GM04503 (cell line): ENCODE measurements at regions not wholly inside any gene's neighbourhood (a gene's known extent, or its start where the extent isn't known, plus 50 kb on each side); places are given as distances from the start of the nearest gene placed in this dataset.

Source experiments
- DNase-seq: peaks from one replicate; pipeline ENCODE4 v3.0.0-alpha.2; 2012; ENCODE audit warnings: low read depth

DNA sequence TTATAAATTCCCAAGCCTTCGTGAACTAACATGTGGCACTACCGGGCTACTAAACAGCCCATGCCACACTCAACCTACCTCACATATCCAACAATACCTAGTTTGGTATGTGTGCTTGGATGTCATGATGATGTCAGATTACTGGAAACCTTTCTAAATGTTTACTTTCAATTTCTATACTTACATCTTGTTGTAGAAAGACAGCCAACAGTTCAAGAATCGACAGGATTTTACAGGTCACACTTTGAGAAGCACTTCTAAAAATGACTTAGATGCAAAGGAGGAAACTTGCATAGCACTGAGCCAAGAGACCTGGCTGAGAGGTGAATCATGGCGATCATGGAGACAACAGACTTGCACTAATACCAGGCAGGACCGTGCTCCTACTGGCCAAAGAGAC, 209.9 kb downstream of the COL4A1 start:
- no peak for DNase-seq

DNA sequence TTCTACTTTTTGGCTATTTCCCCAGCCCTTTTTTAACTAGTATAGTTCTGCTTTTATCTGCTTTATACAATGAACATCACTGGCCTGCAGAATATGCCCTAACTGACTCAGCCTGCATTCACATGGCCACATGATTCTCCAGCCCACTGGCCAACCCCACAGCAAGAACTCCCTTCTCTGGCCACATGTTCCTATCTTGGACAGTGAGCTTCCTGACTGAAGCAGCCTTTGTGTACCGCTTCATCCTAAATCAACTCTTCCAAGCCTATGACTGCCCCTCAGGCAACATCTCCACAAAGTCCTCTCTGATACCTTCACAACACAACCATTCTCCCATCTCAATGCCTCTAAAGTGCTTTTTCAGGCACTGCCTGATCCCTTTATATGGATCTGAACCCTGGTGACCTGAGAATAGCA, 214.1 kb downstream of the COL4A1 start:
- DNase-seq = no peak

DNA sequence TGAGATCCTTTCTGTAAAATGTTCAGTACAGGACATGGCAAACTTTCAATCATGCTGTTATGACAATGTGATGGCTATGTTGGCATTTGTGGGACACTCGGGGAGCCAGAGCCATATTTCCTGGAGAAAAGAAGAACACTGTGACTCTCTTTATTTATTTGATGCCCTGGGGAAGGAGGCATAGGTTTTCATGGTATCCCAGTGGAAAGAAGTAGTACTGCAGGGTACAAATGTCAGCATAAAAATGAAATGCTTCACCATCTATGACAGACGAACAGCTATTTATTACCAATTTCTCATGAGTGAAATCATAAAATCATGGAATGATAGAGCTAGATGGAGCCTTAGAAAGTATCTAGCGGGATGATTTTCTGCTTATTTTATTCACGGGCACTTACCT, 217.1 kb downstream of the COL4A1 start:
- no peak for DNase-seq

DNA sequence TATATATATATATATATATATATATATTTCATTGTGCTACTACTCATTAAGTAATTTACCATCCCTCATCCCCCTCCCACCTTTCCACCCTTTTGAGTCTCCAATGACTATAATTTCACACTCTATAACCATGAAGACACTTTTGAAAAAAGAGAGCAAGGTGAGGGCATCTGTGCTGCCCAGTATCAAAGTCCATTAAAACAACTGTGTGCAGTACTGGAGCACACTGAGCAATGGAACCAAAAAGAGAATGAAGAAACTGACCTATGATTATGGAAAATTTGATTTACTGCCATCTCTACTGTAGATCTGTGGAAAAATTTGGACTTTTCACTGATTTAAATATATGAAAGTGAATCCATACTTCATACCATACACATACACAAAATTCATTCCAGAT, 217.9 kb downstream of the COL4A1 start:
- no peak for DNase-seq

DNA sequence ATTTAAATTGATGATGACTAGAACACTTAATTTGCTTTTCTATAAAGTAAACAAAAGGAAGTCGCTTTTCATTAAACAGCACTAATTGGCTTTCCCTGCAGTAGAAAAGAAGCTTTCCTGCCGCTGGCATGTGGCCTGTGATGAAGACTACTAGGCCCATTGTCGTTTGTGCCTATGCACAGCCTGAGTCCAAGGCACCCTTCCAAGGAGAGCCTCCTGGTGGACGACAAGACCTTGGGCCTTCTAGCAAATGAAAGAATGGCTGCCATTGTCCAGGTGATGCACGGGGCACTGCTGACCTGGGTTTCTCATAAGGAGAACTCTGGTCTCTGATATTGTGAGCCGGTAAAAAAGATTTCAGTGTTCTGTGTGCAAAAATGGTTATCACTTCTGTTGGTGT, 233.0 kb downstream of the COL4A1 start:
- no peak for DNase-seq

DNA sequence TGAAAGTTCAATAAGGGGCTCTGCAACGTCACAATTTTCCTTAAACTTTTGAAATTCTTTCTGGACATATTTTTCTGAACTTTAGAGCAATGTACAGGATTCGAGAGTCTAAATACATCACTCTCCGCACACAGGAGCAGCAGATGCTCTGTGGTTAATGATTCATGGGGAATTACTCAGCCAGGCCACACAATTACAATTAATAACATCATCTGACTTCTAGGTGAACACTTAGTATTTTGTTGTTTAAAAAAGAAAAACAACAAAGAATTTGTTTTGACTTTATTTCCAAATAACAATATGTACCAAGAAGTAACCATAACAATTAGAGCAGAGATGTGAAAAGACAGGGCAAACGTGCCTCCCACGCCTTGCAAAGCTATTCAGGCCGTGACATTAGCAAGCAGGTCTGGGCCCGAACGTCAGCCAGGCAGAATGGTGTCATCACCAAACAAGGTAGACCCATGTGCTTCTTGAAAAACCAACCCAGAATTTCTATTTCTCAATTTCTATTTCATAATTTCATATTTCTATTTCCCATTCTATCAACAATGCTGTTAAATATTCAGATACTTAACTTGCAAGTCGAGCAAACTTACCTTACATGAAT, 236.3 kb downstream of the COL4A1 start:
- no peak for DNase-seq

DNA sequence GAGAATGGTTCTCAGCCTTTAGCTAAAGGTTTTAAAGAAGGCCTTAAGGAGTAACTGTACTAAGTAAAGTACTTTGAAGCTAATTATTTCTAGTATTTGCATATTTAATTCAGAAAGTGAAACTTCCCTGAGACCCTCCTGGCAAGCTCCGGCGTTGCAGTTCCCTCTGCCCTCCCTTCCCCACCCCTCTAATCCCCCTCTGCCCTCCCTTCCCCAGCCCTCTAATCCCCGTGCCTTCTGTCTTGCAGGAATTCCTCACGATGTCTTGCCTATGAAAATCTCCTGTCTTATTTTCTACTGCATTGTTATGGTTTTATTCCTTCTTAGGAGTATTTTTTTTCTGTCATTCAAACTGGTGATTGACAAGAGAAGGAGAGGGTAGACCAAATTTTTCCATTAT, 236.9 kb downstream of the COL4A1 start:
- DNase-seq = no peak

DNA sequence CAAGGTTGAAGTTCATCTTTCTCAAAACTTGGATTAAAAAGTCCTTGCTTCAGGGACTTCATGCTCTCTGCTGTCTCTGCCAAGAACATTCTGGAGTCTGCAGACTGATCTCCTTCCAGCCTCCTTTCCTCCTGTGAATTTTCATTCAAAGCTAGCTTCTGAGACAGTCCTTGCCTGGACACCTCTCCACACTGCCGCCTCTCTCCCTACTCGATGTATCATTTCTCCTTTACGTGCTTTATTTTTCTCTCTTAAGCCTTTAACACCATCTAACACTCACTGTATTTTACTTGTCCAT, 238.8 kb downstream of the COL4A1 start:
- DNase-seq = no peak

DNA sequence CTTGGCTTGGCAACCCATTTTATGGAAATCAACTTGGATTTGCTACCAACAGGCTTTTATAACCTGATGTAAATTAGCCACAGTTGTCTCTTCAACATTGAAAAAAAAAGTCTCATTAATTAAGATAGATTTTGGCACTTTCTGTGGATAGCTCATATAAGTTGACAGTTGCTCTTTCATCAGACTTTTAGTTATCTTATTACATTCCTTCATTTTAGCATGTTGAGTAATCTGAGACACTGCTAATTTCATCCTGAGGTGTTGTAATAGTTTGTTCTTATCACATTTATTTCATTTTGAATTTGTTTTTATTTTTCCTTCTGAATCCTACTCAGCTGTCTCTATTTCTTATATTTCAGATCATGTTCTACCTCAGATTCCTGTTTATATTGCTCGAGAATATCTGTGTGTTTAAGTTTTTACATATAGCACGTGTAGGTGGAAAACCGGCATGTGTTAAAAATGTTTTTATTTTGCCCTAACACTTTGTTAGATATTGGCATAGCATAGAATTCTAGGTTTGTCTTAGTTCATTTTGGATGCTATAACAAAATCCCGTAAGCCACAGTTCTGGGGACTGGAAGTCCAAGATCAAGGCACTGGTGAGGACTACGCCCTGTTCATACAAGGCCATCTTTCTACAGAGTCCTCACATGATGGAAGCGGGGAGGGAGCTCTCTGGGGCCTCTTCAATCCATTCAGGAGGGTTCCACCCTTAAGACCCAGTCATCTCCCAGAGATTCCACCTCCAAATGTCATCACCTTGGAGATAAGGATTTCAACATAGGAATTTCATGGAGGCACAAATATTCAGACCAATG, 239.4 kb downstream of the COL4A1 start:
- no peak for DNase-seq

DNA sequence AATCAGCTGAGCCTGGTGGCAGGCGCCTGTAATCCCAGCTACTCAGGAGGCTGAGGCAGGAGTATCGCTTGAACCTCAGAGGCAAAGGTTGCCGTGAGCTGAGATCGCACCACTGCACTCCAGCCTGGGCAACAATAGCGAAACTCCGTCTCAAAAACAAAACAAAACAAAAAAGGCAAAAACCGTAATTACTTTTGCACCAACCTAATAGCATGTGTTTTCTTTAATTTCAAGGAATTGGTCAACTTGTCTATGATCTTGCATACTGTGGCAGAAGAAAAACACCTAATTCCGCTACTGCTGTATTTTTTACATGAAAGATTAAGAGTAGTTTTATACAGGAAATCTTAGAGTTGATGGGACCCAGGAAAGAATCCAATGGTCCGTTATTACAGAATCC, 241.2 kb downstream of the COL4A1 start:
- no peak for DNase-seq

DNA sequence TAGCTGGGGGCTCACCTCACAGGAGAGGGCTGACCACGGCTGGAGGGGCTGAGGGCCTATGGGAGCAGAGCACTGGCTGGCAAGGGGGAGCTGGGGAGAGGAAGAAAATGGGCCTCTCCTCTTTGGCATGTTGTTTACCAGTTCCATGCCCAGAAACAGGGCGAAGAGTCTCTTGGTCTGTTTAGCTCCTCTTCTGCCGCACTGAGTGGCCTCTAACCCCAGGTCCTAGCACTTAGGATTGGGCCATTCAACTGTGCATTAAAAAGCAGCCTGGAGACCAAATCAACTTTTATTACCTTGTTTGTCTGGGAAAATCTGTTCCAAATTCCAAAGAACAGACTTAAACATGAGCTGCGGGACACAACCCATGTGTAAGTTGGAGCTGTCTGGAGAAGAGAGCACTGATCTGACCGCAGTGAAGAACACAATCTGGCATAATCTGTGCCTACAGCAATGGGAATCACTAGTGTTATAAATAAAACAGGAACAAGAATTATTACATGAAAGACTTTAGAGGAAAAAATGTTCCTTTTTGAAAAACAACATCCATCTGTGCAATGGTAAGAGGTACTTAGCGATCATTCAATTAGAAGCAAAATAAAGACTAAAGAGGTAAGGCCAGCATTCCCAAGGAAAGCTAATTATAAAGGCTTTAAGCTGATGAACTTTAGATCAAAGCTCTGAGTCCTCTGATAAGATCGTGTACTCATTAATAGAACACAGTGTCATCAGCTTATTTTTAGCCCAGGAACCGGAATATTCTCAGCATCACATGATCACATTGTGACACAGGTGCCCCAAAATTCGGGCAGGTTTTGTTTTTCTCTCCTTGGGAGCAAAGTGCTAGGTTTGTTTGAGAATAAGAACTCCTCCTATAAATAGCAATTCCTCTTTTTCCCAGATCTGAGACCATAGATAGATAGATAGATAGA, 243.2 kb downstream of the COL4A1 start:
- DNase-seq = no peak

DNA sequence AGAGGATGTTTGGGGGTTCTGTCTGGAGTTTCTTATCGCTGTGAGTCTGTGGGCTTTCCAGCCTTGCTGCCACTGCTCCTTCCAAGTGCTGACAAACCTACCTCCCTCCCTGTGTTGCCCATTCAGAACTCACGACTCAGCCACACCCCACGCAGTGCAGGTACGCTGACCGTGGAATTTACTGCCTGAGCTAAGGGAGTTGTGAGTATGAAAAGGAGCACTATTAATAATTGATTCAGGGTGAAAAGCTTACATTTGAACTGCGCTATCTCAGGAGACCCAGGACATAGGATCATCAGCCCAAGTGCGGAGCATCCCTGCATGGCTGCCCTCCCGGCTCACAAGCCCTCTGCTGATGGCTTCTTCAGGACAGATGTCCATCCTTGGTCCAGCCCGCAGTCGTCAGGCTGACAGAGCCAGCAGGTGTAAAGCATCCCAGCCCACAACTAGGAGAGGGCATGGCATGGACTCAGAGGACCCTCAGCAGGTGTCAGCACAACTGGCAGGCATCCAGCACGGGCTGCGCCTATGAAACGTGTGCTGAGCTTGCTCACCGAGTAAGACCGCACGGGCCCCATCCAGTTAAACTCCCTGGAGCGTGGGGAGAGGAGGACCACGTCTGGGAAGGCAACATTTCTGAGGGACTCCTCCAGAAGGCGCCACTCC, 244.0 kb downstream of the COL4A1 start:
- DNase-seq = no peak

DNA sequence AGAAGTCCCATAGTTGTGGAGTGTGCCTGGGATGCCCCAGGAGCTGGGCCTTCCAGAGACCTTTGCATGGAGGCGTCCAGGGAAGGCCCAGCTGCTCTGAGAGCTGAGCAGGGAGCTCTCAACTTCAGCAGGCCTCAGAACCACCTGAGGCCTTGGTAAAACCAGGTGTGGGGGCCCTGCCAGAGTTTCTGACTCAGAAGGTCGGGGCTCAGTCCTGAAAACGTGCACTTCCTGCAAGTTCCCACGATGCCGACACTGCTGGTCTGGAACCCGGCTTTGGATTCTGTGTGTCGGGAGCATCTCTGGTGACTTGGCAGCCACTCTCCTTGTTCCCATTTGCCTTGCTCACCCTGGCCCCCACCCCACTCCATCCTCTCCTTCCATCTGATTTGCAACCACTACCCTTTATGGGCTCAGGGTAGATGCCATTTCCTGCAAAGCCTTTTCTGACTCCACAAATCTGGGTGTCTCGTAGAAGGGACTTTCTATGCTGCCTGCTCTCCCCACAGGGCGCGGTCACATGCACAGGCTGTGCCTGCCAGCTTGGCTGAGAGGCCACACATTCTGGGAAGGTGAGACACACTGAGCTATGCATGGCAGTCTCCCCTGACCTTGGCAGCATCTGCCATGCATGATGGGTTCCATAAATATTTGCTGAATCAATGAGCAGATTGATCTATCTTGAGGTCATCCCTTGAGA, 244.7 kb downstream of the COL4A1 start:
- DNase-seq = no peak

DNA sequence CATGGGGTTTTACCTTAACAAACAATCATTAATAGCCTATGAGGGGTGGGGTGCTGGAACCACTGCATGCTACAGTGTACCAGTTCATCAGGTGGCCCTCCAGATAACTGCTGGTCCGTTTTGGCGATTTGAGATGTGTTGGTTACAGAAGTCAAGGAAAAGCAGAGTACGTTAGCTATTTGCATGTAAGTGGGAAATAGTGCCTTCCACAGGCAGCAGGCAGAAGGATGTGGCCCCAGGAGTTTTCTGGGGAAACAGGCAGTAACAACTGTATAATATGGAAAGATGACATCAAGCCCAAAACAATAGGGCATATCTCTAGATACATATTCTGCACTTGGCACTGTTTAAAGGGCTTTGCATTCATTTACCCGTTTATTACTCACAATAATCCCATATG, 245.7 kb downstream of the COL4A1 start:
- no peak for DNase-seq

DNA sequence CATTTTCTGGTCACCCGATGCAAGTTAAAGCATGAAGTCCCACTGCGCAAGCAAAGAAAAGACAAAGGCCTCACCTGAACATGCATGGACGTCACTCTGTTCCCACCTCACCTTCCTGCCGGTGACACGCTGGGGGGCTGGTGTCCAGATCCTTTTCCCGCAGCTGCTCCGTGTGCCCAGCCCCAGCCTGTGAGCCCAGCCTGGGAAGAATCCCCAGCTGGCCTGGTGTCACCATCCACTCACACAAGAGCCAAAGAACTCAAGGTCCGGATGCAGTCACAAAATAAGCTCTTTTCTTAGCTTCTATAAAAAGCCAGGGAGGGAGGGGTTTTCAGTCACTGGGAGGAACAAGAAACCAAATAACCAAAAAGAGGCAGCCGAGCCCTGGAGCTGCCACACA, 249.9 kb downstream of the COL4A1 start:
- DNase-seq = no peak

DNA sequence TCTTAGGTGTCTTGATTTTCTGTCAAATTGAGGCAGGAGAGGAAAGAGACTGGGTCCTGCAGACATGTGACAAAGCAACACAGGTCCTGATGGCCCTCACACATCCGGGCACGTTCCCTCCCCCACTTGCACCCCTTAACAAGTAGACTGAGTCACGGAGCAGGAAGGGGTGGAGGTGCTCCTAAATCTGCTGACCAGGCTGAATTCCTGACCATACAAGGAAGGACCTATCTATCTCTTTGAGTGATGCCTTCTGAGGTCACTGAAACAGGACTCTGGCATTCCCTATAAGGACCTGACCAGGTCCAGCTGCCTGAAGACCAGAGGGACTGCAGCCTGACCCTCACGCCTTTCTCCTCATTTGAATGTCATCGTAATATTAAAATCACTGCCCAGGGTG, 250.3 kb downstream of the COL4A1 start:
- no peak for DNase-seq

DNA sequence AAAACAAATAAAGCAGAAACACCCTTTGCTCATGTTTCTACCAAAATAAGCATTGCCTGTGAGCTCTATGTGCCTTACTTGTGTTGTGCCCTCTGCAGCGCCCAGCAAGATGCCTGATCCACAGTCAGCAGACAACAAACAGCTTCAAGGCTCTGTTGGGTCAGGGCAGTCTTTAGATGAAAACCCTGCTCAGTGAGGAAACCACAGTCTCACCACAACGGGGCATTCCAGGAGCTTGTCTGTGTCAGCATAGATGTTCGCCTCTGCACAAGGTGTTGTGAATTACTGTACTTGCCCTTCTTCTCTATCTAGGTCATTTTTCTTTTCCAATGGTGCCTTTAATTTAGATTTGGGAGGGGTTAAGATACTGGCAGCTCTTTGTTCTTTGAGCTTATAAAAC, 251.9 kb downstream of the COL4A1 start:
- no peak for DNase-seq

DNA sequence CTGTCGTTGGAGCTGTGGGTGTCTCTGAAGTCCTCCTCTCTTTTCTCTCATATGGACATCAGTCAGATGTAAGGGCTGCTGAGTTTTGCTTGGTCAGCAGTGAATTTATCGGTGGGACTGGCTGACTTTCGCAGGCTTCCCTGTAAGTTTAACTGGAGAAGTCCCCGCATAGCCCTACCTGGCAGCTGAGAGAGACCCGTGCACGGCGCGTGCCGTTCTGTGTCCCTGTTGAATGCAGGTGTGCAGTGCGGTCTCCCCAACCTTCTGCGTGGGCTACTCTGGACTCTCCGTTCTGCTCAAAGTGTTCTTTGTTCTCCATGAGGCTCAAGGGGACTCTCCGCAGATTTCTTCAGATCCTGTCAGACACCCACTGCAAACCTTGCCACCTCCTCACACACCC, 252.9 kb downstream of the COL4A1 start:
- no peak for DNase-seq

DNA sequence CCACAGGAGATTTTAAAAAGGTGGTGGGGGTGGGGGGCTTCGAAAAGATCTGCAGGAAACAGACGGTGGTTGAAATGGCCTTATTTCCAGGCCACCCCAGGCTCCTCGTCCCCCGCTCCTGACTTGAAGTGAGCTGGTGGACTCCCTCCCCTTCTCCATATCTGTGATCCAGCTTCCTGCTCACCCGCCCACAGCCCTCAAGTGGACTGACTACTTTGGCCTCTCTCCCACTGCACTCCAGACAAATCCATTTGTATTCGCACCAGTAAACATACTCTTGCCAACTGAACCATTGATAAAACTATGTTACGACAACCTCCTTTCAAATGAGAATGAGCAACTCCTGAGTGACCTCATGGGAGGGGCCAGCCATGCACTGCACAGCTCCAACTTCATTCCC, 259.5 kb downstream of the COL4A1 start:
- no peak for DNase-seq

DNA sequence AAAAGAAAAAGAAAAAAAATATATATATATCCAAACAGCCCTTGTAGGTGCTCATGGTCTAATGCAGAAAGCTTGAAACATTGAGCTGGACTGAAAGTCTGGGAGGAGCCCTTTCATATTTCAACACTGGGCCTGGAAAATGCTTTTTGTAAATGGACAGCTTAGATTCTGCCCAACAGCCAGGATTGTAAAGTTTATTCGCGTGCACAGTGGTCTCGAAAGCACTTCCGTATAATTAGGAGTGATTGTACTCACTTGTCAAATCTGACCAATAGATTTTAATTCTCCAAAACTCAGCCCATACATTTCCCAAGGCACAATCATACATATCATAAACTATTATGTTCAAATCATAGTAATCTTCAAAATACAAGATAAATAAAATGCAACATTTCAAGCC, 260.1 kb downstream of the COL4A1 start:
- DNase-seq = no peak

DNA sequence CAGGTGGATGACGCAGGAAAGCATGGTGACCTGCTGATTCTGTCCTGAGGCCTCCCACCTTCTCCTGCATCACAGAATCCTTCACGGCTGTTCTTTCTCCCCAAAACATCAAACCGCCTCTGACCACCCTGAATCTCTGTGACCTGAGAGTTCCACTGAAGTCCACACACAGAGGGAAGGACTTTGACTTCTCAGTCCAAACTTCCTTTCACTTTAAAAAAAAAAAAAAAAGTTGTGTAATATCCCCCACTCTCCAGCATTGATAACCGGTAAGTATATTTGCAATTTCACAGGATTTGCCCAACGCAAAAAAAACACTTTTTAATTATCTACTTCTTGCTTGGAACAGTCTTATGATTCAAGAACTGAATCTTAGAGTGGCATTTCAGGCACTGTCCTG, 259.5 kb upstream of the IRS2 start:
- DNase-seq = no peak

DNA sequence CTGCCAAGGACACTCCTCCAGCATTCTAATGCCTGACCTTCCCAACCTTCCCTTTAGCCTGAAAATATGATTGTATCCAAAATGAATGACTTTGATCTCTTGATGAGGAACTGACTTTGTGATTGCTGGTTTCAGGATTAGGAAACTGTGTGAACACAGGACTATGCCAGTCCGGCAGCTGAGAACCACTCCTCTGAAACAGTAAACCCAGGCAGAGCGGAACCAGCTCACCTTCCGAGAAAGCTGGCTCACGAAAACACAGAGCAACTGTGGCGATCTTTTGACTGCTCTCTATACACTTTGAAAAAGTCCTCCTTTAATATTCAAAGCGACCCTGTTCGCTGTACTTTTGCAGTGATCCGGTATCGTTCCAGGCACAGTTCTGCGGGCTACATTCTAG, 258.8 kb upstream of the IRS2 start:
- DNase-seq = no peak
